Putamen (tissue), 1 donor: ENCODE measurements at regions not wholly inside any gene's neighbourhood (a gene's known extent, or its start where the extent isn't known, plus 50 kb on each side); places are given as distances from the start of the nearest gene placed in this dataset.

Experiments used
- DNase-seq: peaks from one replicate; pipeline ENCODE4 v3.0.0-alpha.2; 2016; ENCODE audit warnings: low spot score

GRCh38 chr2:176540995-176541394 lies 271.8 kb downstream of the MTX2 start:
- DNase-seq = no peak

GRCh38 chr2:176542476-176542875 lies 273.2 kb downstream of the MTX2 start:
- DNase-seq = no peak

- DNase-seq = no peak
Observed at GRCh38 chr2:176544557-176544956, 275.3 kb downstream of the MTX2 start.

GRCh38 chr2:176544991-176545956 lies 276.0 kb downstream of the MTX2 start:
- no peak for DNase-seq

- no peak for DNase-seq
Observed at GRCh38 chr2:176546550-176546949, 277.3 kb downstream of the MTX2 start.

- no peak for DNase-seq
Observed at GRCh38 chr2:176552501-176553135, 283.4 kb downstream of the MTX2 start.

GRCh38 chr2:176553685-176554100 lies 284.5 kb downstream of the MTX2 start:
- DNase-seq = peak; percentile 23

GRCh38 chr2:176554101-176555048 lies 285.1 kb downstream of the MTX2 start:
- DNase-seq = peak; percentile 38

GRCh38 chr2:176555112-176555511 lies 285.9 kb downstream of the MTX2 start:
- no peak for DNase-seq

- DNase-seq = no peak
Observed at GRCh38 chr2:176555781-176556180, 286.5 kb downstream of the MTX2 start.

- no peak for DNase-seq
Observed at GRCh38 chr2:176556373-176556772, 287.1 kb downstream of the MTX2 start.

GRCh38 chr2:176557821-176558220 lies 288.6 kb downstream of the MTX2 start:
- no peak for DNase-seq

- no peak for DNase-seq
Observed at GRCh38 chr2:176558574-176559140, 289.4 kb downstream of the MTX2 start.

- no peak for DNase-seq
Observed at GRCh38 chr2:176560296-176560695, 291.1 kb downstream of the MTX2 start.

- DNase-seq = peak; percentile 35
Observed at GRCh38 chr2:176561706-176562105, 292.5 kb downstream of the MTX2 start.

- no peak for DNase-seq
Observed at GRCh38 chr2:176562359-176563078, 293.3 kb downstream of the MTX2 start.

- no peak for DNase-seq
Observed at GRCh38 chr2:176565641-176566323, 296.5 kb downstream of the MTX2 start.

- no peak for DNase-seq
Observed at GRCh38 chr2:176566496-176566895, 297.3 kb downstream of the MTX2 start.

GRCh38 chr2:176566961-176567360 lies 297.7 kb downstream of the MTX2 start:
- DNase-seq = no peak

GRCh38 chr2:176567361-176567760 lies 298.1 kb downstream of the MTX2 start:
- DNase-seq = no peak
